ENCODE measurements at regions not wholly inside any gene's neighbourhood (a gene's known extent, or its start where the extent isn't known, plus 50 kb on each side); places are given as distances from the start of the nearest gene placed in this dataset.

- no peak for TF ChIP-seq CTCF (conservative IDR thresholded peaks at IDR 0.05; ENCODE audit: low read length)
- TF ChIP-seq EZH2phosphoT487 (IDR thresholded peaks at IDR 0.05; ENCODE audit: borderline replicate concordance, low read depth, low read length): no peak
These were observed 113.0 kb upstream of the WSCD2 start for GRCh38 chr12:108016022-108016564.
